ENCODE measurements at regions not wholly inside any gene's neighbourhood (a gene's known extent, or its start where the extent isn't known, plus 50 kb on each side); places are given as distances from the start of the nearest gene placed in this dataset.

DNA sequence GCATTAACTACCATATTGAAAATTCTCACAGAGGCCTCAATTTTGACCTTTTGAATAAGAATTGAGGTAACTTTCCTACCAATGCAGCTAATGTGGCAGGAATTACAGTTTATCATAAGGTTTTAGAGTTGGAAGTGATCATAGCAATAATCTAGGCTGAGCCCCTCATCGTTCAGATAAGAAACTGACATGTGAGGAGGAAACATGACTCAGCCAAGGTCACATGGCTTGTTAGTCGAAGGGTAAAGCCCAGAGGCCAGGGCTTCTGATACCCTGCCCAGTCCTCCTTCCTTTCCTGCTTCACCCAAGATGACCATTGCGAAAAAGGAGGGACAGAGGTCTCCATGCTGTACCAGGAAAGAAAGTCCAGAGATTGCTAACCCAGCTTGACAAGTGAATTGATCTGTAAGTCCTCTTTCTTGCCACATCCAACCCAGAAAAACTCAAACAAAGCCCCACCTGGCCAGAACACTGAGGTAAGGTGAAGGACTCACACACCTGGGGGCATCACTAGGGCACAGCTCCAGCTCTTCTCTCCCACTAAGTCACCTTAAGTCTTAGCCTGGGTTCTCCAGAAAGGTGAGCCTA is 174.8 kb downstream of the EN1 start:
- ChIA-PET CTCF (no interaction called here), POLR2A (interaction anchor here (1.5 kb wide), 1 partner anchor 134 kb away, joined by 3 read pairs; no protein-coding TSS in a partner anchor)
- Mint-ChIP-seq H3K4me1 (no peaks in the 10 kb centered on the region), H3K9me3 (no peaks in the 10 kb centered on the region), H3K27ac (no peak overlapping the region), H3K36me3 (no peaks in the 10 kb centered on the region), H3K4me3 (no peak overlapping the region), H3K27me3 (ENCODE audit: low read depth) (no peaks in the 10 kb centered on the region; the same call in 1 of the 2 replicates)
- ATAC-seq (no peak), DNase-seq (ENCODE audit: low spot score) (no peak)
- TF ChIP-seq, protein P1, sequence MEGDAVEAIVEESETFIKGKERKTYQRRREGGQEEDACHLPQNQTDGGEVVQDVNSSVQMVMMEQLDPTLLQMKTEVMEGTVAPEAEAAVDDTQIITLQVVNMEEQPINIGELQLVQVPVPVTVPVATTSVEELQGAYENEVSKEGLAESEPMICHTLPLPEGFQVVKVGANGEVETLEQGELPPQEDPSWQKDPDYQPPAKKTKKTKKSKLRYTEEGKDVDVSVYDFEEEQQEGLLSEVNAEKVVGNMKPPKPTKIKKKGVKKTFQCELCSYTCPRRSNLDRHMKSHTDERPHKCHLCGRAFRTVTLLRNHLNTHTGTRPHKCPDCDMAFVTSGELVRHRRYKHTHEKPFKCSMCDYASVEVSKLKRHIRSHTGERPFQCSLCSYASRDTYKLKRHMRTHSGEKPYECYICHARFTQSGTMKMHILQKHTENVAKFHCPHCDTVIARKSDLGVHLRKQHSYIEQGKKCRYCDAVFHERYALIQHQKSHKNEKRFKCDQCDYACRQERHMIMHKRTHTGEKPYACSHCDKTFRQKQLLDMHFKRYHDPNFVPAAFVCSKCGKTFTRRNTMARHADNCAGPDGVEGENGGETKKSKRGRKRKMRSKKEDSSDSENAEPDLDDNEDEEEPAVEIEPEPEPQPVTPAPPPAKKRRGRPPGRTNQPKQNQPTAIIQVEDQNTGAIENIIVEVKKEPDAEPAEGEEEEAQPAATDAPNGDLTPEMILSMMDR (IDR thresholded peaks at IDR 0.05): no peak
- TF ChIP-seq, protein P2, sequence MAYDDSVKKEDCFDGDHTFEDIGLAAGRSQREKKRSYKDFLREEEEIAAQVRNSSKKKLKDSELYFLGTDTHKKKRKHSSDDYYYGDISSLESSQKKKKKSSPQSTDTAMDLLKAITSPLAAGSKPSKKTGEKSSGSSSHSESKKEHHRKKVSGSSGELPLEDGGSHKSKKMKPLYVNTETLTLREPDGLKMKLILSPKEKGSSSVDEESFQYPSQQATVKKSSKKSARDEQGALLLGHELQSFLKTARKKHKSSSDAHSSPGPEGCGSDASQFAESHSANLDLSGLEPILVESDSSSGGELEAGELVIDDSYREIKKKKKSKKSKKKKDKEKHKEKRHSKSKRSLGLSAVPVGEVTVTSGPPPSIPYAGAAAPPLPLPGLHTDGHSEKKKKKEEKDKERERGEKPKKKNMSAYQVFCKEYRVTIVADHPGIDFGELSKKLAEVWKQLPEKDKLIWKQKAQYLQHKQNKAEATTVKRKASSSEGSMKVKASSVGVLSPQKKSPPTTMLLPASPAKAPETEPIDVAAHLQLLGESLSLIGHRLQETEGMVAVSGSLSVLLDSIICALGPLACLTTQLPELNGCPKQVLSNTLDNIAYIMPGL (CRISPR knock-in tag; IDR thresholded peaks at IDR 0.05): no peak
- TF ChIP-seq, protein P3, sequence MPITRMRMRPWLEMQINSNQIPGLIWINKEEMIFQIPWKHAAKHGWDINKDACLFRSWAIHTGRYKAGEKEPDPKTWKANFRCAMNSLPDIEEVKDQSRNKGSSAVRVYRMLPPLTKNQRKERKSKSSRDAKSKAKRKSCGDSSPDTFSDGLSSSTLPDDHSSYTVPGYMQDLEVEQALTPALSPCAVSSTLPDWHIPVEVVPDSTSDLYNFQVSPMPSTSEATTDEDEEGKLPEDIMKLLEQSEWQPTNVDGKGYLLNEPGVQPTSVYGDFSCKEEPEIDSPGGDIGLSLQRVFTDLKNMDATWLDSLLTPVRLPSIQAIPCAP (CRISPR knock-in tag; IDR thresholded peaks at IDR 0.05): no peak
- TF ChIP-seq CBFB (CRISPR knock-in tag; IDR thresholded peaks at IDR 0.05; ENCODE audit: low read depth): no peak
- no peak for TF ChIP-seq CREB1 (CRISPR knock-in tag; IDR thresholded peaks at IDR 0.05)
- TF ChIP-seq, protein P4, sequence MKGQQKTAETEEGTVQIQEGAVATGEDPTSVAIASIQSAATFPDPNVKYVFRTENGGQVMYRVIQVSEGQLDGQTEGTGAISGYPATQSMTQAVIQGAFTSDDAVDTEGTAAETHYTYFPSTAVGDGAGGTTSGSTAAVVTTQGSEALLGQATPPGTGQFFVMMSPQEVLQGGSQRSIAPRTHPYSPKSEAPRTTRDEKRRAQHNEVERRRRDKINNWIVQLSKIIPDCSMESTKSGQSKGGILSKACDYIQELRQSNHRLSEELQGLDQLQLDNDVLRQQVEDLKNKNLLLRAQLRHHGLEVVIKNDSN (CRISPR knock-in tag; IDR thresholded peaks at IDR 0.05): no peak

DNA sequence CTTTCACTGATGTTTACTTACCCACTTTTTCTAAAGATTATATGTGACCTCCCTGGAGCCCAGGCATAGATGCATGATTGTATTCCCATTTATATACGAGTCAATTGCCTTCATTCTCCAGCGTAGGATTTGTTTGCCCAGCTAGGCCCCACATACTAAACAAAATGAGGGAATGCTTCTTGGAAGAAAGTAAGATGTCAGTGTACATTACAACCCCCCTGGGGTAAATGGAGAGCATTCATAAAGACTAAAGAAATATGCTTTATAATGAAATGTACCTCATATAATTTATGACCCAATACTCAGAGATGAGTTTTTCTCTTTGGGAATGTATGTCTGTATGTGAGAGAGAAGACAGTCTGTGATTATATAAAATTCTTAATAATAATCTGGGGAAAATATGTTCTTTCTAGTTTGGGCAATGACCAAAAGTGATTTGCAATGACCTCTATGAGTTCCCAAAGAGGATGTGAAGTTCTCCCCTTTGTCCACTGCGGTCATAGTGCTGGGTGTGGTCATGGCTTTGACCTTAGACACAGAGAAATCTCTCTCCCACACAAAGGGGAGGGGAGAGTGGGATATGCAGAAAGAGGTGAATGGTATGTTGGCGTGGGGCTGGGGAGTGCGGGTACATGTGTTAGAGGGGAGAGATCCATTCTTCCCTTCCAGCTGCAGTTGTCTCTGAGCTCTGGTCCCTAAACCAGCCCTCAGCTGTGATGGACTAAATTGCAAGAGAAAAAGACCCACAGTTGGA is 175.6 kb downstream of the EN1 start:
- Mint-ChIP-seq H3K27me3 (ENCODE audit: low read depth) (no peaks in the 10 kb centered on the region; the same call in 1 of the 2 replicates), H3K4me3 (no peak overlapping the region), H3K36me3 (no peaks in the 10 kb centered on the region), H3K9me3 (no peaks in the 10 kb centered on the region), H3K4me1 (no peaks in the 10 kb centered on the region), H3K27ac (no peak overlapping the region)
- CTCF ChIA-PET: no interaction called here
- DNase-seq (ENCODE audit: low spot score) (no peak), ATAC-seq (no peak)
- POLR2A ChIA-PET: interaction anchor here (1.5 kb wide), 1 partner anchor 135 kb away, joined by 3 read pairs; no protein-coding TSS in a partner anchor
- TF ChIP-seq FOXK1 (CRISPR knock-in tag; IDR thresholded peaks at IDR 0.05): no peak
- no peak for TF ChIP-seq EMX1 (CRISPR knock-in tag; IDR thresholded peaks at IDR 0.05)
- TF ChIP-seq, protein P2 (CRISPR knock-in tag; IDR thresholded peaks at IDR 0.05): no peak
- TF ChIP-seq TP53 (CRISPR knock-in tag; IDR thresholded peaks at IDR 0.05): no peak
- TF ChIP-seq, protein P5, sequence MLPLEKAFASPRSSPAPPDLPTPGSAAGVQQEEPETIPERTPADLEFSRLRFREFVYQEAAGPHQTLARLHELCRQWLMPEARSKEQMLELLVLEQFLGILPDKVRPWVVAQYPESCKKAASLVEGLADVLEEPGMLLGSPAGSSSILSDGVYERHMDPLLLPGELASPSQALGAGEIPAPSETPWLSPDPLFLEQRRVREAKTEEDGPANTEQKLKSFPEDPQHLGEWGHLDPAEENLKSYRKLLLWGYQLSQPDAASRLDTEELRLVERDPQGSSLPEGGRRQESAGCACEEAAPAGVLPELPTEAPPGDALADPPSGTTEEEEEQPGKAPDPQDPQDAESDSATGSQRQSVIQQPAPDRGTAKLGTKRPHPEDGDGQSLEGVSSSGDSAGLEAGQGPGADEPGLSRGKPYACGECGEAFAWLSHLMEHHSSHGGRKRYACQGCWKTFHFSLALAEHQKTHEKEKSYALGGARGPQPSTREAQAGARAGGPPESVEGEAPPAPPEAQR (CRISPR knock-in tag; IDR thresholded peaks at IDR 0.05): no peak
- TF ChIP-seq, protein P6, sequence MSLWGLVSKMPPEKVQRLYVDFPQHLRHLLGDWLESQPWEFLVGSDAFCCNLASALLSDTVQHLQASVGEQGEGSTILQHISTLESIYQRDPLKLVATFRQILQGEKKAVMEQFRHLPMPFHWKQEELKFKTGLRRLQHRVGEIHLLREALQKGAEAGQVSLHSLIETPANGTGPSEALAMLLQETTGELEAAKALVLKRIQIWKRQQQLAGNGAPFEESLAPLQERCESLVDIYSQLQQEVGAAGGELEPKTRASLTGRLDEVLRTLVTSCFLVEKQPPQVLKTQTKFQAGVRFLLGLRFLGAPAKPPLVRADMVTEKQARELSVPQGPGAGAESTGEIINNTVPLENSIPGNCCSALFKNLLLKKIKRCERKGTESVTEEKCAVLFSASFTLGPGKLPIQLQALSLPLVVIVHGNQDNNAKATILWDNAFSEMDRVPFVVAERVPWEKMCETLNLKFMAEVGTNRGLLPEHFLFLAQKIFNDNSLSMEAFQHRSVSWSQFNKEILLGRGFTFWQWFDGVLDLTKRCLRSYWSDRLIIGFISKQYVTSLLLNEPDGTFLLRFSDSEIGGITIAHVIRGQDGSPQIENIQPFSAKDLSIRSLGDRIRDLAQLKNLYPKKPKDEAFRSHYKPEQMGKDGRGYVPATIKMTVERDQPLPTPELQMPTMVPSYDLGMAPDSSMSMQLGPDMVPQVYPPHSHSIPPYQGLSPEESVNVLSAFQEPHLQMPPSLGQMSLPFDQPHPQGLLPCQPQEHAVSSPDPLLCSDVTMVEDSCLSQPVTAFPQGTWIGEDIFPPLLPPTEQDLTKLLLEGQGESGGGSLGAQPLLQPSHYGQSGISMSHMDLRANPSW (CRISPR knock-in tag; conservative IDR thresholded peaks at IDR 0.05; ENCODE audit: low read depth): no peak
- TF ChIP-seq NR3C1 (CRISPR knock-in tag; conservative IDR thresholded peaks at IDR 0.05; ENCODE audit: low read depth): no peak
- TF ChIP-seq CBFB (CRISPR knock-in tag; IDR thresholded peaks at IDR 0.05; ENCODE audit: low read depth): no peak
- TF ChIP-seq, protein P7, sequence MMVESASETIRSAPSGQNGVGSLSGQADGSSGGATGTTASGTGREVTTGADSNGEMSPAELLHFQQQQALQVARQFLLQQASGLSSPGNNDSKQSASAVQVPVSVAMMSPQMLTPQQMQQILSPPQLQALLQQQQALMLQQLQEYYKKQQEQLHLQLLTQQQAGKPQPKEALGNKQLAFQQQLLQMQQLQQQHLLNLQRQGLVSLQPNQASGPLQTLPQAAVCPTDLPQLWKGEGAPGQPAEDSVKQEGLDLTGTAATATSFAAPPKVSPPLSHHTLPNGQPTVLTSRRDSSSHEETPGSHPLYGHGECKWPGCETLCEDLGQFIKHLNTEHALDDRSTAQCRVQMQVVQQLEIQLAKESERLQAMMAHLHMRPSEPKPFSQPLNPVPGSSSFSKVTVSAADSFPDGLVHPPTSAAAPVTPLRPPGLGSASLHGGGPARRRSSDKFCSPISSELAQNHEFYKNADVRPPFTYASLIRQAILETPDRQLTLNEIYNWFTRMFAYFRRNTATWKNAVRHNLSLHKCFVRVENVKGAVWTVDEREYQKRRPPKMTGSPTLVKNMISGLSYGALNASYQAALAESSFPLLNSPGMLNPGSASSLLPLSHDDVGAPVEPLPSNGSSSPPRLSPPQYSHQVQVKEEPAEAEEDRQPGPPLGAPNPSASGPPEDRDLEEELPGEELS (CRISPR knock-in tag; IDR thresholded peaks at IDR 0.05): no peak
- no peak for TF ChIP-seq SP1 (CRISPR knock-in tag; conservative IDR thresholded peaks at IDR 0.05)
- no peak for TF ChIP-seq GTF2I (CRISPR knock-in tag; conservative IDR thresholded peaks at IDR 0.05)

All from WTC11 (cell line).